Activated CD8-positive, alpha-beta memory T cell treated with anti-CD3 and anti-CD28 coated beads, Interleukin-2, amount 50 U/mL, for 1 hour (primary cell): ENCODE measurements at regions not wholly inside any gene's neighbourhood (a gene's known extent, or its start where the extent isn't known, plus 50 kb on each side); places are given as distances from the start of the nearest gene placed in this dataset.
"Not testable (repeated sequence)": the region's sequence is repeated elsewhere in the genome, so short reads cannot be mapped to it uniquely, and the experiment has no call there.

Experiments used
- DNase-seq: peaks from one replicate; pipeline ENCODE4 v3.0.0-alpha.2; 2020; ENCODE audit errors: extremely low read depth

DNA sequence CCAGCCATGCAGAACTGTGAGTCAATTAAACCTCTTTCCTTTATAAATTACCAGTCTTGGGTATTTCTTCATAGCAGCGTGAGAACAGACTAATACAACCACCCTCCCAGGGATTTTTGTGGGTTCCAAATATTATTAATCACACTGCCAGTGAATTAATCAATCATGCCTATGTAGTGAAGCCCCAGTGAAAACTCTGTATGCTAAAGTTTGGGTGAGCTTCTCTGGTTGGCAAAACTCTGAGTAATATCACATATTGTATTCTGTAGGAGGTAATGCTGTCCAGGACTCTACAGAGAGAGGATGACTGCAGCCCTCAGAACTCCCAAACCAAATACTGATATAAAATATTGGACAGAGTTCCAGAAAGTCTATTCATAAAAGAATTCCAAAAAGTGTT is 216.9 kb downstream of the RPAP3 start:
- no peak for DNase-seq

GRCh38 chr12:47481041-47481440 is 224.8 kb downstream of the RPAP3 start:
- no peak for DNase-seq

GRCh38 chr12:47478426-47478825 is 227.4 kb downstream of the RPAP3 start:
- DNase-seq: no peak

DNA sequence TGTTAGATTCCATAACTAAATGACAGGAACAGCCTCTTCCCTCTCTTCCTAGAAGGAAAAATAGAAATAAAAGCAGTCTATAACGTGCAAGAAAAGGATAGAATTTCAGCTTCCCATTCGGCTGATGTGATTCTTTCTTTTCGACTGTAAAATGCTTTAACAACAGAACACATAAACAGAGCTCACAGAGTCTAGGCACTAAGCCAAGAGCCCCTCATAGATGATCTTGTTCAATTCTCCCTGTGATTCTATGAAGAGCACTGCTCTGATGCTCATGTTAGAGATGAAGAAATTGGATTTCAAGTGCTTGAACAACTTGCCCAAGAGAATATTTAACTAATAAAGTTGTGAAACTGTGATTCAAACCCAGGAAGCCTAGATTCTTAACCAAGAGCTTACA is 232.7 kb downstream of the RPAP3 start:
- no peak for DNase-seq

GRCh38 chr12:47470349-47470748 is 235.5 kb downstream of the RPAP3 start:
- DNase-seq: not testable (repeated sequence)

DNA sequence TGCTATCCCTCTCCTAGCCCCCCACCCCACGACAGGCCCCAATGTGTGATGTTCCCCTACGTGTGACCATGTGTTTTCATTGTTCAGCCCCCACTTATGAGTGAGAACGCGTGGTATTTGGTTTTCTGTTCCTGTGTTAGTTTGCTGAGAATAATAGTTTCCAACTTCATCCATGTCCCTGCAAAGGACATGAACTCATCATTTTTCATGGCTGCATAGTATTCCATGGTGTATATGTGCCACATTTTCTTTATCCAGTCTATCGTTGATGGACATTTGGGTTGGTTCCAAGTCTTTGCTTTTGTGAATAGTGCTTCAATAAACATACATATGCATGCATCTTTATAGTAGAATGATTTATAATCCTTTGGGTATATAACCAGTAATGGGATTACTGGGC is 241.9 kb downstream of the RPAP3 start:
- not testable (repeated sequence) for DNase-seq

- DNase-seq: no peak
Measured at GRCh38 chr12:47458279-47458678, 247.6 kb downstream of the RPAP3 start.

DNA sequence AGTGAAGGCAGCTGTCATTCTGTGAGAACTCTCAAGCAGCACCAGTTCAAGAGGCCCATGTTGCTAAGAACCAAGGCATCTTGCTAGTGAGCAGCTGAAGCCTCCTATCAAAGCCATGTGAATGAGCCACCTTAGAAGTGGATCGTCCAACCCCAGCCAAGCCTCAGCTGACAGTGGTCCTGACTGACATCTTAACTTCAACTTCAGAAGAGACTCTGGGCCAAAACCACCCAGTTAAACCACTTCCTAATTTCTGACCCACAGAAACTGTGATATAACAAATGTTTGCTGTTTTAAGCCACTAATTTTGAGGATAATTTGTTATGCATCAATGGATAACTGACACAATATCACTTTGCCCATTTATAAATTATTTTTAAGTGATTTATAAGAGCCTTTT is 256.0 kb downstream of the RPAP3 start:
- DNase-seq: no peak

- DNase-seq: no peak
Measured at GRCh38 chr12:47442310-47442709, 263.5 kb downstream of the RPAP3 start.

DNA sequence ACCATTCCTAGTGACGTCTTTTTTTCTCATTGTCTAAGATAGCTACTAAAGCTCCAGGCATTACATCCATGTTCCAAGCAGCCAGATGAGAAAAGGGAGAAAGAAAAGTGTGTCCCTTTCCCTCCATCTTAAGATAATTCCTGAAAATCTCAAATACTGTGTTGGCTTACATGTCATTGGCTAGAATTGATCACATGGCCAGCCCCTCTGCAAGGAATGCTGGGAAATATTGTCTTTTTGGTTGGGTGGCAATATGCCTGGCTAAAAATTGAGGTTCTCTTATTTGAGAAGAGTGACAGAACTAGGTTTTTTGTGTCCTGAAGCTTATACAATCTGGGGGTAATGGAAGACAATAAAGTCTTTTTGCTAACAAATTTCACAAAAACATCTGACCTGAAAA is 264.3 kb downstream of the RPAP3 start:
- no peak for DNase-seq

DNA sequence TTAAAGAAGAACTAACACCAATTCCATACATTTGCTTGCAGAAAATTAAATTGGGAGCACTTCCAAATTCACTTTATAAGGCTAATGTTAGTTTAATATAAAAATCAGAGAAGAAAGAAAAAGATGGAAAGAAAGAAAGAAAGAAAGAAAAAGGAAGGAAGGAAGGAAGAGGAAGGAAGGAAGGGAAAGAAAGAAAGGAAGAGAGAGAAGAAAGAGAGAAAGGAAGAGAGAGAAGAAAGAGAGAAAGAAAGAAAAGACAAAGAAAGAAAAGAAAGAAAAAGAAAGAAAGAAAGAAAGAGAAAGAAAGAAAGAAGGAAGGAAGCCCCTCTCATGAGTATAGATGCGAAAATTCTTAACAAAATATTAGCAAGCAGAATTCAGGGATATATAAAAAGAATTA is 267.7 kb downstream of the RPAP3 start:
- DNase-seq: no peak

DNA sequence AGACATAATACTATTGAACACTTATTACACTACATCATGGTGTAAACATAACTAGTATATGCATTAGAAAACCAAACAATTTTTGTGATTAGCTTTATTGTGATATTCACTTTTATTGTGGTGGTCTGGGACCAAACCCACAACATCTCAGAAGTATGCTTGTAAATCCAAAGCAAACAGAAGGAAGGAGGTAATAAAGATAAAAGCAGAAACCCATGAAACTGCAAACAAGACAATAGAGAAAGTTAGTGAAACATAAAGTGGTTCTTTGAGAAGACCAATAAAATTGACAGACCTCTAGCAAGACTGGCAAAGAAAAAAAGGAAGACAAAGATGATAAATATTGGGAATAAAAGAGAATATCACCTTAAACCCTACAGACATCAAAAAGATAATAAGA is 268.3 kb downstream of the RPAP3 start:
- no peak for DNase-seq

- no peak for DNase-seq
Measured at GRCh38 chr12:47433876-47434275, 272.0 kb downstream of the RPAP3 start.

DNA sequence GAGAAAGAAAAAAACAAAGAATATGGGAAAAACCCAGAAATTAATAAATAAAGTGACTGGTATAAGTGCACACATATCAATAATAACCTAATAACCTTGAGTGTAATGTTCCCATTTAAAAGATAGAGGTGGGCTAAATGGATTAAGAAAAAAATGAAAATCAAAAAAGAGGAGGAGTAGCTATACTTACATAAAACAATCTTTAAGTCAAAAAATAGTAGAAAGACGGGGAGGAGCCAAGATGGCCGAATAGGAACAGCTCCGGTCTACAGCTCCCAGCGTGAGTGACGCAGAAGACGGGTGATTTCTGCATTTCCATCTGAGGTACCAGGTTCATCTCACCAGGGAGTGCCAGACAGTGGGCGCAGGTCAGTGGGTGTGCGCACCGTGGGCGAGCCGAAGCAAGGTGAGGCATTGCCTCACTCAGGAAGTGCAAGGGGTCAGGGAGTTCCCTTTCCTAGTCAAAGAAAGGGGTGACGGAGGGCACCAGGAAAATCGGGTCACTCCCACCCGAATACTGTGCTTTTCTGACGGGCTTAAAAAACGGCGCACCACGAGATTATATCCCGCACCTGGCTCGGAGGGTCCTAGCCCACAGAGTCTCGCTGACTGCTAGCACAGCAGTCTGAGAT is 279.0 kb downstream of the RPAP3 start:
- not testable (repeated sequence) for DNase-seq

DNA sequence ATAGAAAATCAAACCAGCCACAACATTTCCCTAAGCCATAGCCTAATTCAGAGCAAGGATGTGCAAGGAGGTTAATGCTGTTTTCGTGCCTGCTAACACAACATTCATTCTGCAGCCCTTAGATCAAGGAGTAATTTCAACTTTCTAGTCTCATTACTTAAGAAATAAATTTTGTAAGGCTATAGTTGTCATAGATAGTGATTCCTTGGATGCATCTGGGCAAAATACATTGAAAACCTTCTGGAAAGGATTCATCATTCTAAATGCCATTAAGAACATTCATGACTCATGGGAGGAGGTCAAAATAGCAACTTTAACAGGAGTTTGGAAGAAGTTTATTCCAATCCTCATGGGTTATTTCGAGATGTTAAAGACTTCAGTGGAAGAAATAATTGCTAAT is 283.2 kb downstream of the RPAP3 start:
- no peak for DNase-seq

DNA sequence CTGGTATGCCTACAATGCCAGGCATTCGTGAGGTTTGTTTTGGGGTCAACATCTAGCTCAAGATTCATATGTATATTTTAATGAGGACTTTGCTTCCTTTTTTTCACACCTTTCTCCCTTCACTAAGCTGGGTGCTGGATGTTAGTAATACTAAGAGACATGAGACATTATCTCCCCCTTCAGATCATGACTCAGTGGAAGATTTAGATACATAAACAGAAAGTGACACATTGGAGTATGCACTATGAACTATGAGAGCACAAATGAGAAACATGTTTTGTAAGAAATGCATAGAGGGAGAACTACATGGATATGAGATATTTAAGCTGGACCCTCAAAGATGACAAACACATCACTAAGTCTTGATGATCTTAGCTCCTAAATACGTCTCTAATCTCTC is 286.3 kb downstream of the RPAP3 start:
- no peak for DNase-seq

DNA sequence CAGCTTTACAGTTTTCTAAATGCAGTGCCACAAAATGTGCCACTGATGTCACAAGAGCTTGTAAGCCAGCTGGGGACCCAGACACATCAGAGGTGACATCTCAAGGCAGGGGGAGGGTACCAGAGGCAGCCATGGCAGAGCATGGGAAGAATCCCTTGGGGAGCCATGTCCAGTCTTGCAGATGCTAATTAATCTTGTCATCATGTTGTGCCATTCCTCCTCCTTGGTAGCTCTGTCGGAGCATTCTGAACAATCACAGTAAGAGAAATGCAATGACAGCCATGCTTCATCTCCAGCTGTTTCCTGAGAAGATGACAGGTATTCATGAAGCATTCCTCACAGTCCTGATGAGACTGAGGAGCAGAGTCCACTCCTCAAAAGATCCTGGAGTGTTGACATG is 287.9 kb downstream of the RPAP3 start:
- DNase-seq: no peak

DNA sequence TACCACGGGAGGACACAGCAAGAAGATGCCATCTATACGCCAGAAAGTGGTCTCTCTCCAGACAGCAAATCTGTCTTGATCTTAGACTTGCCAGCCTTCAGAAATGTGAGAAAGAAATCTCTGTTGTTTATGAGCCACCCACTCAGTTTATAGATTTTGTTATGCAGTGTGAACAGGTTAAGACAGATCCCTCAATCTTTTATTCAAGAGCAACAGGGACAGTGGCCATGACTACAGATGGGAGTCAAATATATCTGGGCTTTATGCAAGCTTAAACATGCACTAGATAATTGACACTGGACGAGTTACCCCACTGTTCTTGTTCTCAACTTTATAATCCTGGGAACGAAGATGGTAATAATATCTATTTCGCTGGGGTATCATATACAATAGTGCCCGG is 288.7 kb downstream of the RPAP3 start:
- no peak for DNase-seq

GRCh38 chr12:47415054-47415453 is 290.8 kb downstream of the RPAP3 start:
- no peak for DNase-seq

DNA sequence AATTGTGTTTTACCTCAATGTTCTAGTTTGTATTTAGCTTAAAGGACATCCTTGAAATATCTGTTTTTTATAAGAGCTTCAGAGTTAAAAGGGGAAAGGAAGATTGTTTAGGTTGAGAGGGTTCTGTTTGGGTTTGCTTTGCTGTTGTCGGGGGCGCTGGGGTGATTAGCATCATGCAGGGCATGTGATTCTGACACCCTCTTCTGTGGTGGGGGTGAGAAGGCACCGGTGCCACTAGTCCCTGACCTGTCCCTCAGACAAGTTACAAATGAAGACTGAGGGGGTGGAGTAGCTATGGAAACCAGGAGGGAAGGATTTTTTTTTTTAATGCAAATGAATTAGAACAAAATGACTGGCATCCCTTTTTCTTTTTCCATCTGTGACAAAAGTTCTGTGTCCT is 291.3 kb downstream of the RPAP3 start:
- no peak for DNase-seq

GRCh38 chr12:47413806-47414205 is 292.0 kb downstream of the RPAP3 start:
- no peak for DNase-seq

- DNase-seq: no peak
Measured at GRCh38 chr12:47412601-47413236, 293.1 kb downstream of the RPAP3 start.

DNA sequence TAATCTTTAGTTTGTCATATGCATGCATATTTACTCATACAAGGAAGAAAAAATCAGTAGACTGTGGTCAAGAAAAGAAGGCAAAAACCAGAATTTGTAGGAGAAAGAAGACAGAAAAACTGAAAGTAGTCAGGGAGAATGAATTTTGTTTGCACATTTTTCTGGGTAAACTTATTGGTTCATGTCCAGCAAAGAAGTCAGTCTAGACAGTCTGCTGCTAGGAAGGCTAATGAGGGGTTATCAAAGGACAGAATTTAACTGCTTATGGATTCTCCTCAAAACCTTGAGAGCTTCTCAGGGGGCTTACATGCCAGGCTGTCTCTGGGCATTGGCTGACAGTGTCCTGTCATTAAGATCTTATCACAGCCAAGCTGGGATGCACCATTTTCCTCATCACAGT is 293.9 kb downstream of the RPAP3 start:
- DNase-seq: no peak

- DNase-seq: no peak
Measured at GRCh38 chr12:47410862-47411261, 295.0 kb downstream of the RPAP3 start.
